GM19328 (cell line): ENCODE measurements at regions not wholly inside any gene's neighbourhood (a gene's known extent, or its start where the extent isn't known, plus 50 kb on each side); places are given as distances from the start of the nearest gene placed in this dataset.
A peak's percentile ranks its signal among the peaks of the same experiment; 100 is the strongest.
"Not testable (repeated sequence)": the region's sequence is repeated elsewhere in the genome, so short reads cannot be mapped to it uniquely, and the experiment has no call there.

Source experiments
- ATAC-seq: cut with Tn5 transposase; IDR thresholded peaks from one replicate; pipeline ENCODE4 v1.9.1; 2021; ENCODE audit warnings: mild to moderate bottlenecking, moderate library complexity; ENCODE audit not compliant: unreplicated experiment

- no peak for ATAC-seq
Measured at GRCh38 chr15:92705764-92706163, 50.2 kb upstream of the FAM174B start.

GRCh38 chr15:92706201-92706600 is 50.6 kb upstream of the FAM174B start:
- ATAC-seq, result no peak

- no peak for ATAC-seq
Measured at GRCh38 chr15:92707880-92708551, 52.4 kb upstream of the FAM174B start.

GRCh38 chr15:92708635-92709034 is 53.1 kb upstream of the FAM174B start:
- no peak for ATAC-seq

- no peak for ATAC-seq
Measured at GRCh38 chr15:92709110-92709790, 53.7 kb upstream of the FAM174B start.

- ATAC-seq, result no peak
Measured at GRCh38 chr15:92711457-92711831, 55.9 kb upstream of the FAM174B start.

GRCh38 chr15:92714077-92714476 is 58.5 kb upstream of the FAM174B start:
- no peak for ATAC-seq

- ATAC-seq, result peak; percentile 75
Measured at GRCh38 chr15:92714477-92715401, 59.2 kb upstream of the FAM174B start.

- ATAC-seq, result no peak
Measured at GRCh38 chr15:92715758-92716157, 60.2 kb upstream of the FAM174B start.

- ATAC-seq, result no peak
Measured at GRCh38 chr15:92719021-92719420, 63.4 kb upstream of the FAM174B start.

- ATAC-seq, result no peak
Measured at GRCh38 chr15:92724144-92724543, 68.6 kb upstream of the FAM174B start.

- ATAC-seq, result no peak
Measured at GRCh38 chr15:92725171-92725570, 69.6 kb upstream of the FAM174B start.

- ATAC-seq, result no peak
Measured at GRCh38 chr15:92728266-92728665, 72.7 kb upstream of the FAM174B start.

- ATAC-seq, result no peak
Measured at GRCh38 chr15:92733090-92733933, 77.7 kb upstream of the FAM174B start.

GRCh38 chr15:92733934-92734521 is 78.5 kb upstream of the FAM174B start:
- ATAC-seq, result no peak

- not testable (repeated sequence) for ATAC-seq
Measured at GRCh38 chr15:92739246-92739645, 83.7 kb upstream of the FAM174B start.

- ATAC-seq, result no peak
Measured at GRCh38 chr15:92745845-92746271, 90.3 kb upstream of the FAM174B start.

GRCh38 chr15:92747047-92747446 is 91.5 kb upstream of the FAM174B start:
- ATAC-seq, result no peak

GRCh38 chr15:92749216-92749615 is 93.6 kb upstream of the FAM174B start:
- no peak for ATAC-seq

GRCh38 chr15:92749946-92750345 is 94.4 kb upstream of the FAM174B start:
- no peak for ATAC-seq
